ENCODE measurements at regions not wholly inside any gene's neighbourhood (a gene's known extent, or its start where the extent isn't known, plus 50 kb on each side); places are given as distances from the start of the nearest gene placed in this dataset.

- no peak for TF ChIP-seq POLR2A (IDR thresholded peaks at IDR 0.05)
- TF ChIP-seq CTCF (IDR thresholded peaks at IDR 0.05), result no peak
- H3K36me3 ChIP-seq (ENCODE audit: low read depth, missing control alignments), result no peaks in the 10 kb centered on the region
- H3K27me3 ChIP-seq, result no peaks in the 10 kb centered on the region
- no peaks in the 10 kb centered on the region for H3K9me3 ChIP-seq
- no peak overlapping the region for H3K27ac ChIP-seq
- no peak overlapping the region for H3K4me3 ChIP-seq
- no peaks in the 10 kb centered on the region for H3K4me1 ChIP-seq
- WGBS, 2 donors, result 86 to 92% methylated on average over 1 of the region's 1 CpG
- DNase-seq, result no peak
- intact Hi-C loops (cut with DNase I; ENCODE audit: low total_unique reads), result no loop called here
Measured at GRCh38 chr4:163871078-163871477, 376.6 kb downstream of the TMA16 start.

GRCh38 chr4:163875327-163875726 is 380.8 kb downstream of the TMA16 start:
- intact Hi-C loops (cut with DNase I; ENCODE audit: low total_unique reads), result no loop called here
- H3K27me3 ChIP-seq, result no peaks in the 10 kb centered on the region
- no peak overlapping the region for H3K27ac ChIP-seq
- H3K9me3 ChIP-seq, result no peaks in the 10 kb centered on the region
- no peak for TF ChIP-seq CTCF (IDR thresholded peaks at IDR 0.05)
- TF ChIP-seq POLR2A (IDR thresholded peaks at IDR 0.05), result no peak
- 91 to 96% methylated on average over 4 of the region's 4 CpGs for WGBS, 2 donors
- H3K4me3 ChIP-seq, result no peak overlapping the region
- DNase-seq, result no peak
- H3K4me1 ChIP-seq, result no peaks in the 10 kb centered on the region
- no peaks in the 10 kb centered on the region for H3K36me3 ChIP-seq (ENCODE audit: low read depth, missing control alignments)

DNA sequence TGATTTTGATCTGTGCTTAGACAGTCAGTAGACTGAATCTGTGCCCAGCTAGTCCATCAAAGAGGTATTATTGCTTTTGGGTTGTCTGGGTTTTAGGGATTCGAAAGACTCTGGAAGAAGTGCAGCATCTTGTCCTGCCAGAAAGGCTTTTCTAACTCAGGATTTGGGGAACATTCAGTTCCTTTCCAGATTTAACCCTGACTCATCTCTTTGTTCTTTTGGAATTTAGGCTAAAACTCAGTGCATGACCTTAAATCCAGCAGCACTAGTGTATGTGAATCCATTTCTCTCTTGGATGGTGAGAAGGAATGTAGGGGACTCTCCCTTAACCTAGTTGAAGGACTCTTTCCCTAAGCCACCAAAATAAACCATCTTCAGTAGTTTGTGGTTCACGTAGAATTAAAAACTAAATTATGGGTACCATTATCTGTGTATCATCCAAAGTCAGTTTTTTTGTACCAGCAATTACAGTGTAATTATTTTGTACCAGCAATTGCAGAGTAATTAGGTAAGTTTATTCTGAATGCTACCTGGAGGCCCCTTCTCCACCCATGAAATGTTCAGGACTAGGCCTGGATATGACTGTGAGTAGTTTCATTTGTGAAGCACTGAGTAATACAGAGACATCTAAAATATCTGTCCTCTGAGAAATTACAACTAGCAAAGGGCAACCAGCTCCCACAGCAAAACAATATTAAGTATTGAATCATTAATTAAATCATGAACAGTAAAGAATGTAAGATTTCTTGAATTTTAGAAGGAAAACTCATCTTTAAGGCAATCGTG is 384.0 kb downstream of the TMA16 start:
- DNase-seq, result no peak
- no peak overlapping the region for H3K27ac ChIP-seq
- no peaks in the 10 kb centered on the region for H3K36me3 ChIP-seq (ENCODE audit: low read depth, missing control alignments)
- intact Hi-C loops (cut with DNase I; ENCODE audit: low total_unique reads), result no loop called here
- no peaks in the 10 kb centered on the region for H3K27me3 ChIP-seq
- WGBS, 2 donors, result 83 to 84% methylated on average over 3 of the region's 3 CpGs
- H3K4me3 ChIP-seq, result no peak overlapping the region
- TF ChIP-seq CTCF (IDR thresholded peaks at IDR 0.05) (no peak), POLR2A (IDR thresholded peaks at IDR 0.05) (no peak)
- H3K9me3 ChIP-seq, result no peaks in the 10 kb centered on the region
- no peaks in the 10 kb centered on the region for H3K4me1 ChIP-seq

DNA sequence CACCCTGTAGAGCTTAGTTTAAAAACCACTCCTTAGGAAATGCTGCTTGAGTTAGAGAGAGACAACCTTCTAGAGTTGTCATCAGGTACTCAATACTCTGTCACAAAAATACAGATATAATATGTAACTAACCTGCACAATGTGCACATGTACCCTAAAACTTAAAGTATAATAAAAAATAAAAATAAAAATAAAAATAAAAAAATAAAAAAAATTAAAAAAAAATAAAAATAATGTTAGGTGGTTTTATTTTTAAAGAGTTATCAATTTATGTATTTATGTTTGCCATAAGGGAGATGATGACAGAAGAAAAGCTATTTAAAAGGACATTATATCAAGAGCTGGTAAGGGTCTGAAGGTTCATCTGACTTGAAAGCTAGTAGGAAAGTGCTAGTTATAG is 397.9 kb downstream of the TMA16 start:
- DNase-seq, result no peak
- Histone ChIP-seq H3K4me1 (no peaks in the 10 kb centered on the region), H3K9me3 (no peaks in the 10 kb centered on the region), H3K27ac (no peak overlapping the region), H3K36me3 (ENCODE audit: low read depth, missing control alignments) (no peaks in the 10 kb centered on the region), H3K27me3 (no peaks in the 10 kb centered on the region), H3K4me3 (no peak overlapping the region)
- TF ChIP-seq CTCF (IDR thresholded peaks at IDR 0.05) (no peak), POLR2A (IDR thresholded peaks at IDR 0.05) (no peak)
- intact Hi-C loops (cut with DNase I; ENCODE audit: low total_unique reads), result no loop called here

GRCh38 chr4:163895378-163896005 is 401.0 kb downstream of the TMA16 start:
- H3K4me1 ChIP-seq, result no peaks in the 10 kb centered on the region
- intact Hi-C loops (cut with DNase I; ENCODE audit: low total_unique reads), result no loop called here
- no peaks in the 10 kb centered on the region for H3K9me3 ChIP-seq
- no peak for DNase-seq
- no peaks in the 10 kb centered on the region for H3K27me3 ChIP-seq
- TF ChIP-seq POLR2A (IDR thresholded peaks at IDR 0.05), result no peak
- TF ChIP-seq CTCF (IDR thresholded peaks at IDR 0.05), result no peak
- H3K27ac ChIP-seq, result no peak overlapping the region
- WGBS, 2 donors, result 68 to 70% methylated on average over 3 of the region's 3 CpGs
- no peak overlapping the region for H3K4me3 ChIP-seq
- H3K36me3 ChIP-seq (ENCODE audit: low read depth, missing control alignments), result no peaks in the 10 kb centered on the region
